HG03520 (cell line): ENCODE measurements at regions not wholly inside any gene's neighbourhood (a gene's known extent, or its start where the extent isn't known, plus 50 kb on each side); places are given as distances from the start of the nearest gene placed in this dataset.

ENCODE experiments used
- ATAC-seq: cut with Tn5 transposase; IDR thresholded peaks from one replicate; pipeline ENCODE4 v1.9.1; 2021; ENCODE audit warnings: mild to moderate bottlenecking, moderate library complexity; ENCODE audit not compliant: unreplicated experiment

GRCh38 chr20:52864916-52865605, 107.1 kb upstream of the TSHZ2 start:
- no peak for ATAC-seq

GRCh38 chr20:52859156-52859876, 112.8 kb upstream of the TSHZ2 start:
- no peak for ATAC-seq

- no peak for ATAC-seq
Measured at GRCh38 chr20:52852714-52853113, 119.4 kb upstream of the TSHZ2 start.

- no peak for ATAC-seq
Measured at GRCh38 chr20:52847731-52848359, 124.3 kb upstream of the TSHZ2 start.

GRCh38 chr20:52847029-52847660, 125.0 kb upstream of the TSHZ2 start:
- no peak for ATAC-seq

GRCh38 chr20:52845044-52845443, 127.1 kb upstream of the TSHZ2 start:
- no peak for ATAC-seq

- no peak for ATAC-seq
Measured at GRCh38 chr20:52843425-52843824, 128.7 kb upstream of the TSHZ2 start.

- ATAC-seq, result no peak
Measured at GRCh38 chr20:52841003-52841402, 131.2 kb upstream of the TSHZ2 start.

- ATAC-seq, result no peak
Measured at GRCh38 chr20:52840041-52840440, 132.1 kb upstream of the TSHZ2 start.

- no peak for ATAC-seq
Measured at GRCh38 chr20:52838510-52839241, 133.5 kb upstream of the TSHZ2 start.

GRCh38 chr20:52837378-52837777, 134.8 kb upstream of the TSHZ2 start:
- no peak for ATAC-seq

- no peak for ATAC-seq
Measured at GRCh38 chr20:52833901-52834300, 138.3 kb upstream of the TSHZ2 start.

- no peak for ATAC-seq
Measured at GRCh38 chr20:52832151-52832774, 139.9 kb upstream of the TSHZ2 start.

- ATAC-seq, result no peak
Measured at GRCh38 chr20:52830598-52830997, 141.6 kb upstream of the TSHZ2 start.

GRCh38 chr20:52829111-52829510, 143.0 kb upstream of the TSHZ2 start:
- no peak for ATAC-seq

- no peak for ATAC-seq
Measured at GRCh38 chr20:52828199-52828598, 144.0 kb upstream of the TSHZ2 start.

GRCh38 chr20:52826722-52827121, 145.4 kb upstream of the TSHZ2 start:
- no peak for ATAC-seq

- no peak for ATAC-seq
Measured at GRCh38 chr20:52826321-52826720, 145.8 kb upstream of the TSHZ2 start.

- no peak for ATAC-seq
Measured at GRCh38 chr20:52824494-52825216, 147.5 kb upstream of the TSHZ2 start.

GRCh38 chr20:52823303-52823702, 148.9 kb upstream of the TSHZ2 start:
- no peak for ATAC-seq
